ENCODE measurements at regions not wholly inside any gene's neighbourhood (a gene's known extent, or its start where the extent isn't known, plus 50 kb on each side); places are given as distances from the start of the nearest gene placed in this dataset.
A peak's percentile ranks its signal among the peaks of the same experiment; 100 is the strongest.

GRCh38 chr6:148239215-148239614, 103.4 kb upstream of the SASH1 start:
- no peak overlapping the region for H3K9ac ChIP-seq (ENCODE audit: low read length in 2 of 2)
- H3K9me3 ChIP-seq (ENCODE audit: control insufficient read depth in 2 of 2, low read length in 2 of 2), result no peaks in the 10 kb centered on the region
- no peak overlapping the region for H3K27ac ChIP-seq (ENCODE audit: low read length)
- H3K4me1 ChIP-seq (ENCODE audit: control insufficient read depth, insufficient read depth, low read length), result peaks cover 6% of the 10 kb centered on the region
- no peaks in the 10 kb centered on the region for H3K36me3 ChIP-seq (ENCODE audit: control insufficient read depth in 2 of 2, insufficient read depth in 2 of 2, low read length in 2 of 2)
- H3K27me3 ChIP-seq (ENCODE audit: control insufficient read depth in 1 of 2, insufficient read depth in 2 of 2, low read length in 2 of 2), result no peaks in the 10 kb centered on the region
- H3K4me3 ChIP-seq (ENCODE audit: low read length in 2 of 2), result no peak overlapping the region

GRCh38 chr6:148239801-148240460, 102.7 kb upstream of the SASH1 start:
- Histone ChIP-seq H3K4me1 (ENCODE audit: control insufficient read depth, insufficient read depth, low read length) (peaks cover 8% of the 10 kb centered on the region), H3K4me3 (ENCODE audit: low read length in 2 of 2) (no peak overlapping the region), H3K36me3 (ENCODE audit: control insufficient read depth in 2 of 2, insufficient read depth in 2 of 2, low read length in 2 of 2) (no peaks in the 10 kb centered on the region), H3K27ac (ENCODE audit: low read length) (no peak overlapping the region), H3K9ac (ENCODE audit: low read length in 2 of 2) (no peak overlapping the region), H3K9me3 (ENCODE audit: control insufficient read depth in 2 of 2, low read length in 2 of 2) (no peaks in the 10 kb centered on the region), H3K27me3 (ENCODE audit: control insufficient read depth in 1 of 2, insufficient read depth in 2 of 2, low read length in 2 of 2) (no peaks in the 10 kb centered on the region)

- H3K27me3 ChIP-seq (ENCODE audit: control insufficient read depth in 1 of 2, insufficient read depth in 2 of 2, low read length in 2 of 2), result no peaks in the 10 kb centered on the region
- no peak overlapping the region for H3K4me3 ChIP-seq (ENCODE audit: low read length in 2 of 2)
- H3K9ac ChIP-seq (ENCODE audit: low read length in 2 of 2), result no peak overlapping the region
- no peaks in the 10 kb centered on the region for H3K9me3 ChIP-seq (ENCODE audit: control insufficient read depth in 2 of 2, low read length in 2 of 2)
- peaks cover 8% of the 10 kb centered on the region for H3K4me1 ChIP-seq (ENCODE audit: control insufficient read depth, insufficient read depth, low read length)
- no peaks in the 10 kb centered on the region for H3K36me3 ChIP-seq (ENCODE audit: control insufficient read depth in 2 of 2, insufficient read depth in 2 of 2, low read length in 2 of 2)
- H3K27ac ChIP-seq (ENCODE audit: low read length), result peak overlapping the region; percentile 24
Measured at GRCh38 chr6:148240461-148240840, 102.2 kb upstream of the SASH1 start.

- Histone ChIP-seq H3K9me3 (ENCODE audit: control insufficient read depth in 2 of 2, low read length in 2 of 2) (no peaks in the 10 kb centered on the region), H3K9ac (ENCODE audit: low read length in 2 of 2) (no peak overlapping the region), H3K4me1 (ENCODE audit: control insufficient read depth, insufficient read depth, low read length) (peaks cover 8% of the 10 kb centered on the region), H3K36me3 (ENCODE audit: control insufficient read depth in 2 of 2, insufficient read depth in 2 of 2, low read length in 2 of 2) (no peaks in the 10 kb centered on the region), H3K27me3 (ENCODE audit: control insufficient read depth in 1 of 2, insufficient read depth in 2 of 2, low read length in 2 of 2) (no peaks in the 10 kb centered on the region), H3K27ac (ENCODE audit: low read length) (peak overlapping the region; percentile 24), H3K4me3 (ENCODE audit: low read length in 2 of 2) (no peak overlapping the region)
Measured at GRCh38 chr6:148240861-148241477, 101.7 kb upstream of the SASH1 start.

- H3K9me3 ChIP-seq (ENCODE audit: control insufficient read depth in 2 of 2, low read length in 2 of 2), result no peaks in the 10 kb centered on the region
- no peak overlapping the region for H3K9ac ChIP-seq (ENCODE audit: low read length in 2 of 2)
- peaks cover 8% of the 10 kb centered on the region for H3K4me1 ChIP-seq (ENCODE audit: control insufficient read depth, insufficient read depth, low read length)
- H3K27ac ChIP-seq (ENCODE audit: low read length), result no peak overlapping the region
- H3K4me3 ChIP-seq (ENCODE audit: low read length in 2 of 2), result no peak overlapping the region
- no peaks in the 10 kb centered on the region for H3K27me3 ChIP-seq (ENCODE audit: control insufficient read depth in 1 of 2, insufficient read depth in 2 of 2, low read length in 2 of 2)
- H3K36me3 ChIP-seq (ENCODE audit: control insufficient read depth in 2 of 2, insufficient read depth in 2 of 2, low read length in 2 of 2), result no peaks in the 10 kb centered on the region
Measured at GRCh38 chr6:148242180-148242579, 100.5 kb upstream of the SASH1 start.

GRCh38 chr6:148244217-148244935, 98.3 kb upstream of the SASH1 start:
- H3K27ac ChIP-seq (ENCODE audit: low read length), result no peak overlapping the region
- no peaks in the 10 kb centered on the region for H3K27me3 ChIP-seq (ENCODE audit: control insufficient read depth in 1 of 2, insufficient read depth in 2 of 2, low read length in 2 of 2)
- no peak overlapping the region for H3K4me3 ChIP-seq (ENCODE audit: low read length in 2 of 2)
- H3K9ac ChIP-seq (ENCODE audit: low read length in 2 of 2), result no peak overlapping the region
- H3K36me3 ChIP-seq (ENCODE audit: control insufficient read depth in 2 of 2, insufficient read depth in 2 of 2, low read length in 2 of 2), result no peaks in the 10 kb centered on the region
- no peaks in the 10 kb centered on the region for H3K9me3 ChIP-seq (ENCODE audit: control insufficient read depth in 2 of 2, low read length in 2 of 2)
- H3K4me1 ChIP-seq (ENCODE audit: control insufficient read depth, insufficient read depth, low read length), result peaks cover 8% of the 10 kb centered on the region

- Histone ChIP-seq H3K27me3 (ENCODE audit: control insufficient read depth in 1 of 2, insufficient read depth in 2 of 2, low read length in 2 of 2) (no peaks in the 10 kb centered on the region), H3K4me3 (ENCODE audit: low read length in 2 of 2) (no peak overlapping the region), H3K9ac (ENCODE audit: low read length in 2 of 2) (no peak overlapping the region), H3K36me3 (ENCODE audit: control insufficient read depth in 2 of 2, insufficient read depth in 2 of 2, low read length in 2 of 2) (no peaks in the 10 kb centered on the region), H3K27ac (ENCODE audit: low read length) (no peak overlapping the region), H3K4me1 (ENCODE audit: control insufficient read depth, insufficient read depth, low read length) (peaks cover 3% of the 10 kb centered on the region), H3K9me3 (ENCODE audit: control insufficient read depth in 2 of 2, low read length in 2 of 2) (no peaks in the 10 kb centered on the region)
Measured at GRCh38 chr6:148247386-148248063, 95.1 kb upstream of the SASH1 start.

GRCh38 chr6:148249160-148249559, 93.5 kb upstream of the SASH1 start:
- Histone ChIP-seq H3K36me3 (ENCODE audit: control insufficient read depth in 2 of 2, insufficient read depth in 2 of 2, low read length in 2 of 2) (no peaks in the 10 kb centered on the region), H3K4me3 (ENCODE audit: low read length in 2 of 2) (no peak overlapping the region), H3K27me3 (ENCODE audit: control insufficient read depth in 1 of 2, insufficient read depth in 2 of 2, low read length in 2 of 2) (no peaks in the 10 kb centered on the region), H3K4me1 (ENCODE audit: control insufficient read depth, insufficient read depth, low read length) (peaks cover 3% of the 10 kb centered on the region), H3K9me3 (ENCODE audit: control insufficient read depth in 2 of 2, low read length in 2 of 2) (peaks cover 0 to 1% of the 10 kb centered on the region in 2 donors), H3K9ac (ENCODE audit: low read length in 2 of 2) (no peak overlapping the region), H3K27ac (ENCODE audit: low read length) (no peak overlapping the region)

GRCh38 chr6:148249679-148250375, 92.8 kb upstream of the SASH1 start:
- no peaks in the 10 kb centered on the region for H3K27me3 ChIP-seq (ENCODE audit: control insufficient read depth in 1 of 2, insufficient read depth in 2 of 2, low read length in 2 of 2)
- no peak overlapping the region for H3K27ac ChIP-seq (ENCODE audit: low read length)
- no peaks in the 10 kb centered on the region for H3K36me3 ChIP-seq (ENCODE audit: control insufficient read depth in 2 of 2, insufficient read depth in 2 of 2, low read length in 2 of 2)
- H3K4me1 ChIP-seq (ENCODE audit: control insufficient read depth, insufficient read depth, low read length), result no peaks in the 10 kb centered on the region
- H3K9ac ChIP-seq (ENCODE audit: low read length in 2 of 2), result no peak overlapping the region
- peaks cover 0 to 3% of the 10 kb centered on the region in 2 donors for H3K9me3 ChIP-seq (ENCODE audit: control insufficient read depth in 2 of 2, low read length in 2 of 2)
- no peak overlapping the region for H3K4me3 ChIP-seq (ENCODE audit: low read length in 2 of 2)

- no peak overlapping the region for H3K9ac ChIP-seq (ENCODE audit: low read length in 2 of 2)
- peaks cover 0 to 3% of the 10 kb centered on the region in 2 donors for H3K9me3 ChIP-seq (ENCODE audit: control insufficient read depth in 2 of 2, low read length in 2 of 2)
Measured at GRCh38 chr6:148250975-148251685, 91.5 kb upstream of the SASH1 start.

More at GRCh38 chr6:148250975-148251685, 91.5 kb upstream of the SASH1 start:
- Histone ChIP-seq H3K36me3 (ENCODE audit: control insufficient read depth in 2 of 2, insufficient read depth in 2 of 2, low read length in 2 of 2) (no peaks in the 10 kb centered on the region), H3K4me1 (ENCODE audit: control insufficient read depth, insufficient read depth, low read length) (no peaks in the 10 kb centered on the region), H3K4me3 (ENCODE audit: low read length in 2 of 2) (no peak overlapping the region), H3K27ac (ENCODE audit: low read length) (no peak overlapping the region), H3K27me3 (ENCODE audit: control insufficient read depth in 1 of 2, insufficient read depth in 2 of 2, low read length in 2 of 2) (no peaks in the 10 kb centered on the region)

All from stomach smooth muscle (tissue), 2 donors.